ENCODE measurements at regions not wholly inside any gene's neighbourhood (a gene's known extent, or its start where the extent isn't known, plus 50 kb on each side); places are given as distances from the start of the nearest gene placed in this dataset.

GRCh38 chr13:106696140-106696539 is 128.2 kb upstream of the ARGLU1 start:
- TF ChIP-seq, protein P1, sequence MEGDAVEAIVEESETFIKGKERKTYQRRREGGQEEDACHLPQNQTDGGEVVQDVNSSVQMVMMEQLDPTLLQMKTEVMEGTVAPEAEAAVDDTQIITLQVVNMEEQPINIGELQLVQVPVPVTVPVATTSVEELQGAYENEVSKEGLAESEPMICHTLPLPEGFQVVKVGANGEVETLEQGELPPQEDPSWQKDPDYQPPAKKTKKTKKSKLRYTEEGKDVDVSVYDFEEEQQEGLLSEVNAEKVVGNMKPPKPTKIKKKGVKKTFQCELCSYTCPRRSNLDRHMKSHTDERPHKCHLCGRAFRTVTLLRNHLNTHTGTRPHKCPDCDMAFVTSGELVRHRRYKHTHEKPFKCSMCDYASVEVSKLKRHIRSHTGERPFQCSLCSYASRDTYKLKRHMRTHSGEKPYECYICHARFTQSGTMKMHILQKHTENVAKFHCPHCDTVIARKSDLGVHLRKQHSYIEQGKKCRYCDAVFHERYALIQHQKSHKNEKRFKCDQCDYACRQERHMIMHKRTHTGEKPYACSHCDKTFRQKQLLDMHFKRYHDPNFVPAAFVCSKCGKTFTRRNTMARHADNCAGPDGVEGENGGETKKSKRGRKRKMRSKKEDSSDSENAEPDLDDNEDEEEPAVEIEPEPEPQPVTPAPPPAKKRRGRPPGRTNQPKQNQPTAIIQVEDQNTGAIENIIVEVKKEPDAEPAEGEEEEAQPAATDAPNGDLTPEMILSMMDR (IDR thresholded peaks at IDR 0.05; ENCODE audit: poor library complexity, severe bottlenecking) = no peak
- TF ChIP-seq REST (IDR thresholded peaks at IDR 0.05; ENCODE audit: borderline replicate concordance) (no peak), MXI1 (conservative IDR thresholded peaks at IDR 0.05; ENCODE audit: poor library complexity, severe bottlenecking) (no peak), EP300 (conservative IDR thresholded peaks at IDR 0.05; ENCODE audit: poor library complexity, severe bottlenecking) (no peak), RAD21 (conservative IDR thresholded peaks at IDR 0.05) (no peak)

Data from neural cell (in vitro differentiated cells).